Iris pigment epithelial cell (primary cell): ENCODE measurements at regions not wholly inside any gene's neighbourhood (a gene's known extent, or its start where the extent isn't known, plus 50 kb on each side); places are given as distances from the start of the nearest gene placed in this dataset.
"Not testable (repeated sequence)": the region's sequence is repeated elsewhere in the genome, so short reads cannot be mapped to it uniquely, and the experiment has no call there.

Source experiments
- DNase-seq: peaks from one replicate; pipeline ENCODE4 v3.0.0-alpha.2; 2011; ENCODE audit warnings: low read depth

DNA sequence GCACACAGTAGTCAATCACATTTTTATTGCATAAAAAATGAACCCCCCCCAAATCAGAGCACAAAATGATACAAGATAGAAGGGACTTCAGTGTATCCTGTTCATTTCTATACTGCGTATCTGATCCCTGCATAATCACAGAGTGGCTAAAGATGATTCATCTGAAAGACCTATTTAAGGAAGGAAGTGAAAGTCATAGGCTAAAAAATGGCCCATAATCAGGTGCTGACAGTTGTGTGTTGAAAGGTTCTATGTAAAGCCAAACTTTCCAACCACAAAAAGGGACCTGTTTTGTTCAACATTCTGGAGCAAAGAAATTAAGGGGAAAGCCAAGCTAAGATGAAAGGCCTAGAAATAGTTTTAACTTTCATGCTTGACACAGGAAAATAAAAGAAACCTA is 147.8 kb upstream of the ATP2B1 start:
- DNase-seq, result peak; percentile 78

- DNase-seq, result no peak
These were observed 140.1 kb upstream of the ATP2B1 start for GRCh38 chr12:89848732-89849131.

- no peak for DNase-seq
These were observed 137.9 kb upstream of the ATP2B1 start for GRCh38 chr12:89846473-89847055.

DNA sequence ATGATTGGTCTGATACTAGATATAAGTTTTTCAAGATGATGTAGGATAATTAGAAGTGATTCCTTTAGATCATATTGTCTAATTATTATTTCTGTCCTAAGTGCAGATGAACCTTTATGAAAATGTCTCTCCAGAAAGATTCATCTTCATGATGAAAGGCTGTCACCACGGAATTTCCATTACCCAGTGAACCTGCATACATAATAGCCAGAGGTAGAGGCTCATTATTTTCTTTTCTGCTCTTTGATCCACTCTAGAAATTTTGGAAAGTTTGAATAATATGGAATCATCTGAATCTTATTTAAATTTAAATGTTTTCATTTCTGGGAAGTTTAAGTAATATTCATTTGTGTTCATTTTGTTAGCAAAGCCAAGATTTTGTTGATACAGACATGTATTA is 137.1 kb upstream of the ATP2B1 start:
- no peak for DNase-seq

- no peak for DNase-seq
These were observed 136.7 kb upstream of the ATP2B1 start for GRCh38 chr12:89845366-89845765.

GRCh38 chr12:89844539-89844938 is 135.9 kb upstream of the ATP2B1 start:
- no peak for DNase-seq

DNA sequence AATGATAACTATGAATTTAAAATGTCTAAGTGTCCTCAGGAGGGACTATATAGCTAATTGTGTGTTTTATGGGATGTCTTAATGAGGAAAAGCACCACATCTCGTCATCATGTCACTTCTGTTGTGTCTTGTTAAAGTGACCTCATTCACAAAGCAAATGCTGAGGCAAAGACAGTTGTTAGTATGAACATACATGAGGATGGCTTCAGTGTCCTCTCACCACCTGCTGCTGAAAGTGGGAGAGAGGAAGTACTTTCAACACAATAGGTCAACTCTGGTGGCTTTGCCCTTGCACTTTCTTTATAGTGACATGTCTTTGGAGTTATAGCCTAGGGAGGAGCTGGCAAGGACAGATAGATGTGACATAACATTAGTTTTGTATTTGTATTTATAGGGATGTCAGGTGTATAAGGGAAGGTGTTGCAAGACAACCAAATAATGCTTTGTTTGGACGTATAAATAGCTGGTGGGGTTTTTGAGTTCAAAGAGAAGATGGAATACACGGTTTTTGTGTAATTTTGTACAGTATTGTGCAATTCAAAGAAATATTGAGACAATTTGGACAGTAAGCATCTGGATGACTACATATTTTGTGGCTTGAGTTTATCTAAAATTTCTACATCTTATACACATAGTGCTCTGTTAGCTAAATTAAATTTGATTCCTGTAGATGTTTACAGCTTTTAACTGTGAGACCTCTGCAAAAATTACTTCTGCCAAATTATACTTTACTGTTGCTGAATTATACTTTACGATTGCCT is 131.7 kb upstream of the ATP2B1 start:
- DNase-seq, result peak; percentile 41

DNA sequence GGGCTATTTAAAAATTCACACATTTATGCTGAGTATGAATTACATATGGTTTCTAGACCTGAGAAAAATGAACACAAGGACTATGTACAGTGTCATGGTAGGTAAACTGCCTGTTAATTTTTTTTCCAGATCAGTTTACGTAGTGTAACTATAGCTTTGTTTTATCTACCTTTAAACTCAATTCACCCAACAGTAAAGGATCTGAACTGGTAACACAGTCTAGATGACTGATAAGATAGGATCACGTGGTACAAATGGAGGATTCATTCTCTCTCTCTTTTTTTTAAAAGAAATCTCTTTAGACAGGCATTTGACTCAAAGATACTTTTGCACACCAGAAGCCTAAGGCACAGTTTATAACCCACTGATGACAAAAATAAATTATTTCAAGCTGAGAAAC is 130.8 kb upstream of the ATP2B1 start:
- no peak for DNase-seq

DNA sequence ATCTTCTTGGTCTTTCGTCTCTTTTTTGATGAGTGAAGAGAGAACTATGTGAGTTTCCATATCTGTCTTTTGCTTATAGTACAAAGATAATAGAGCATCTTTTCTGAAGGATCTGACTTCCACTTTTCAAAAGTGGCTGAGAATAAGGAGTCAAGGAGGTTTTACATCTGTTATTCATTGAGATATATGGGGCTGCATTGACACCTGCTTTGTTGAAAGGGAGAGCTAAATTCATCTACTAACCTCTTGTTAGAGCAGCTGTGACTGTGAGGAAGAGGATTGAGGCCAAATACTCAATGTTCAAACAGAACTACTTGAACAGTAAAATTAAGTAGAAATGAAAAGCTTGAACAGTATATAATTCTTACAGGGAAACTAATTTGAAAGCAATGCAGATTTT is 130.2 kb upstream of the ATP2B1 start:
- no peak for DNase-seq

GRCh38 chr12:89836026-89836425 is 127.4 kb upstream of the ATP2B1 start:
- no peak for DNase-seq

- no peak for DNase-seq
These were observed 126.0 kb upstream of the ATP2B1 start for GRCh38 chr12:89834676-89835075.

DNA sequence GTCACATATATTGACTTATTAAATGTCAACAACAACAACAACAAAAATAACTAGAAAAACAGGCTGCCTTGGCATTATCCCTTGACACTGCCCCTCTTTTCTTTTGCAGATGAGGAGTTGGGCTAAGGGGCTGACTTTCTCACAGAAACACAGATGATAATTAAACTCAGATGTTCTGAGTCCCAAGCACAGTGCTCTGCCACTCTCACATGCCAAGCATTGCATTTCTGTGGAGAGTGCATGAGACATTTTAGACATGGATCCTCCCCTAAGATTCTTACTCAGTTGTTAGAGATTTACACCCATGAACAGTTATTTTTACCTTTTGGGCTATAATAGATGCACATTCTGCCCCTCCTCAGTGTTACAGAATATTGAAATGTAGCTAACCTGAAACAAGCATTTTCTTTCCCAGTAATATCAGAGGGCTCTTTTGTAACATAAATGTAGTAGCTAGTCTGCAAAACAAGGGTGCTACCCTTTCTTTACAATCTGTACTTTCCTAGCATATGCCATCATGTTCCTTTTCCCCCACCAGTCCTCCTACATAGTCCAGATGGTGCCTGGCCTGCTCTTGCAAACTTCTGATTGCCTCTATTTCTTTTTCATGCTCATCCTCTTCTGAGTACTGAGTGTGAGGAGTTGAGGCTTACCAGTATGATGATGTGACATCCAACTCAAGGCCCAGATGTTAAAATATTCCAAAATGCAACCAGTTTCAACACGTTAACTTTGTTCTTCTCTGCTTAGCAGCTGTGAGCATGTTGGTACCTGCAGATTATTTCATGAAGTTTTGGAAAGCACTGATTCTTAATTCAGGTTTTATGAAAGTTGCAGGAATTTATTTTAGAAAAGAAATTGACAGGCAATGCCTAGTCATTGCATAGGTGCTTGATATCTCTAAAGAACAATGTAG is 125.0 kb upstream of the ATP2B1 start:
- no peak for DNase-seq

DNA sequence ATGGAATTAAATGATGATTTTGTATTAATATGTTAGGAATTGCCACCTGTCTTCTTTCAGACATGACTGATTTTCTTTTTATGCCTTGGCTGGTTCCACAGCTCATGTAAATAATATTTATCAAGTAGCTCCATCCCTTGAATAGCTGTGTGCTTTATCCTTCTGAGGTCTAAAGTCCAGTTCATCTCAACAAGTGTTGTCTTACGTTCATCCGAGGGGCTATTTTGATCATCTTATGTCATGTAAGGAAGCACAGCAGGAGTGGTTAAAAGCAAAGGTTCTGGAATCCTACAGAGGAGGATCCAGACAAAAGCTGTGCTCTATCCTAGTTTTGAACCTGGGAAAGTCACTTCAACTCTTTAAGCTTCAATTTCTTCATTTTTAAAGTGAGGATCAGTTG is 123.7 kb upstream of the ATP2B1 start:
- DNase-seq, result no peak

DNA sequence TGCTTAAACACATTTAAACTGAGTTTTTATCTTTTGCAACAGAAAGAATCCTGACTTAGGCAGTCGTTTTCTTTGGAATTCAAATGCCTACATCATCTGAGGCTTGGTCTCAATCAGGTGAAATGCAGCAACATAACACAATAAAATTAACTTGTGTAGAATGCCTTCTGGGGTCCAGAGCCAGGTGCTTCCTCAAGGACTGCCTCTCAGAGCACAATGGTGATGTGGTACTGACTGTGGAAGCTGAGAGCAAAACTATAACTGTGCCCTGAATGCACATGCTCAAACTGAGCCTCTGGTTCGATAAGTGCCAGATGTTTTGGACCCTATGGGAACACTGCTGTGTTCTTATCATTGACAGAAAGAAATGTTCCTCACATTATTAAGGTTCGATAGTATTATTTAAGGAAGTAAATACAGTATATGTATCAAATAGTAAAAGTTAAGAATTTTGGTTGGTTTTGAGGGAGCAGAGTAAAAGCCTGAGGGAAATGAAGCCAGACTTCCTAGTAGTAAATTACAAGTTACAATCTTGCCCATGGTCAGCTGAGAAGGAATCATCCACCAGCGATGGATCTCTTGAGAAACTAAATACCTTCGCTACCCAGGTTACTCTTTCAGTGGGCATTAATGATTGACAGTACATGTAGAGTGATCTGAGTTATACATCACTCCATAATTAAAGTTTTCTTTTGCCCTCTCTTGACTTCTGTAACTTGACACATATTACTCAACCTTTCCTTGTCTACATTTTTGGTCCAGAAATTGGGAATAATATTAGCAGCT is 122.9 kb upstream of the ATP2B1 start:
- no peak for DNase-seq

DNA sequence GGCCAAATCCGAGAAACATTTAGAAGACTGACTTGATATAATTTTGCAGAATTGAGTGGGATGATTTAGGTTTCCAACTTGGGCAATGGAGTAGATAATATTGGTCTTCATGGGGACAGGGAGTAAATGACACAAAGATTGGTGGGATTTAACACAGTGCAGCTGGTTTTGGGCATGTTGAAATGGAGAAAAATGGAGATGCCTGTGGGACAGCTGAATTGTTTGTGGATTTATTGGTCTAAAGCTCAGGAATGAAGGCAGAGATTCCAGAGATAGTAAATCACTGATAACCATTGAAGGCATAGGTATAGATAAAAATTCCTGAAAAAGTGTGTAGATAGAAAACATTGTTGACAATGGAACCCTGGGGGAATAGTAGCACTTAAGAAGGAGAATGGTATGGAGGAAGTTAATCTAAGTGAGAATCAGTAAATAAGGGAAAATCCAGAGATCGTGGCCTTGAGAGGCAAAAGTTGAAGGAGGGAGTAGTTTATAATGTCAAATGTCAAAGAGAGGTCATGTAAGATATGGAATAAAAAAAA is 120.9 kb upstream of the ATP2B1 start:
- DNase-seq, result no peak

DNA sequence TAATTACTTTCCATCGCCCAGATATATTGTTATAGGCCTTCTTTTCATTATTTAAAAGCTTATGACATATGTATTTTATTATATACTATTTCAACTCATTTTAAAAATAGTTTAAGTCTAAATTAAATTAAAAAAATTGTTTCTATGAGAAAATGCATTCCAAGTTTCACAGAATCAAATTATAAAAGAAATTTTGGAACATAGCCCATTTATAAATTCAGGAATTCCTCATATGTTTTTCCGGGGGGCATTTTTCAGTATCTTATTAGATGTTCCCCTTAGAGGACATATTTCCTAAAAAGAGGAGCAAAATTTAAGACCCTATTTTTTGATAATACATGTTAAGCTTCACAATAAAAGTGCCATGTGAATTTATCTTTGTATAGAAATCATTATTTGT is 119.9 kb upstream of the ATP2B1 start:
- DNase-seq, result no peak

DNA sequence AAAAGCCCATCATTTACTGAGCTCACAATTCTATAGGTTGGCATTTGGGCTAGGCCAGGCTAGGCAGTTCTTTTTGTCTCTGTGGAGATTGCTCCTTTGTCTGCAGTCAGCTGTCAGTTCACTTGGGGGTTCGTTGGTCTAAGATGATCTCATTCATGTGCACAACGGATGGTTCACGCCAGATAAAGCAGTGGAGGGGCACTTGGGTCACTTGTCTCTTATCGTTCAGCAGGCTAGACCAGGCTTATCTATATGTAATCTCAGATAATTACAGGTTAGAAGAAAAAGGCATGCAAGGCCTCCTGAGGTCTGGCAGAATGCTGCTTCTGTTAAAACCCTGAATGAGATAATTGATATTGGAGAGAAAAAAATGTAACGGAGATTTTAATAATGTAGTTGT is 119.0 kb upstream of the ATP2B1 start:
- DNase-seq, result no peak

GRCh38 chr12:89826468-89826867 is 117.8 kb upstream of the ATP2B1 start:
- DNase-seq, result no peak

GRCh38 chr12:89825591-89826449 is 117.2 kb upstream of the ATP2B1 start:
- DNase-seq, result peak; percentile 51

- no peak for DNase-seq
These were observed 116.2 kb upstream of the ATP2B1 start for GRCh38 chr12:89824822-89825221.

DNA sequence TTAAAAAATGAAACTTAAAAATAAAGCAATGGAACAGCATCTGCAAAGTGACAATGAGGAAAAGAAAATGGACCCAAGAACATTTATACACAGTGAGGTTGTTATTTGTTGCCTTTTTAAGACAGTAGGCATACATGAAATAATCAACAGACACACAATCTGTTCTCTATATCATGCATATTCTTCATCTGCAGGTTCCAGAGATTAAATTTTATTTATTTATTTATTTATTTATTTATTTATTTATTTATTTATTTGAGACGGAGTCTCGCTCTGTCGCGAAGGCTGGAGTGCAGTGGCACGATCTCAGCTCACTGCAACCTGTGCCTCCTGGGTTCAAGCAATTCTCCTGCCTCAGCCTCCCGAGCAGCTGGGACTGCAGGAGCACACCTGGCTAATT is 114.4 kb upstream of the ATP2B1 start:
- not testable (repeated sequence) for DNase-seq
